AG08396 (cell line): ENCODE measurements at regions not wholly inside any gene's neighbourhood (a gene's known extent, or its start where the extent isn't known, plus 50 kb on each side); places are given as distances from the start of the nearest gene placed in this dataset.

Source experiments
- DNase-seq: peaks from one replicate; pipeline ENCODE4 v3.0.0; 2012; ENCODE audit warnings: low spot score, mixed read lengths

DNA sequence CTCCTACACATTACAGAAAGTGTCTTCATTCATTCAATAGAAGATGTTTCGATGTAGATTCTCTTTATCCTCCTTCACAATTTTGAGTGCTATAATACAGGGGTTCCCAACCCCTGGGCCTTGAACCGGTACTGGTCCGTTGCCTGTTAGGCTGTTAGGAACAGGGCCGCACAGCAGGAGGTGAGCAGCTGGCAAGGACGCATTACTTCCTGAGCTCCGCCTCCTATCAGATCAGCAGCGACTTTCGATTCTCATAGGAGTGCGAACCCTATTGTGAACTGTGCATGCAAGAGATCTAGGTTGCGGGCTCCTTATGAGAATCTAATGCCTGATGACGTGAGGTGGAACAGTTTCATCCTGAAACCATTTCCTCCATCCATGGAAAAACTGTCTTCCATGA, 153.0 kb upstream of the SMC2 start:
- no peak for DNase-seq

DNA sequence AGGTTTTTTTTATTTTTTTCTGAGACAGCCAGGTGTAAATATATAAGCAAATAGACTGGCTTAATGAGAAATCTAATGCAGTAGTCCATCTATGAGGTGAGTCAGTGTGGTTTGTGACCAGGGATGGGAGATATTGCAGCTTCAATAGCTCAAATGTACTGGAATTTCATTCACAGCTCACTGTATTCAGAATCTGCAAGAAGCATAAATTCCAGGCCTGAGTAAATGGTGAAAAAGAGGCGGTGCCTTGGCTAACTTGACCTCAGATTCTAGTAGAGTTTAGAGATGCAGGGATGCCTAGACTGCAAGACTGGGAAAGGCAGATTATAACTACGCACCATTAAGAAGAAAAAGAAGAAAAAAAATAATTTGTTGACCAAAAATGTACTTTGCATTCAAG, 151.9 kb upstream of the SMC2 start:
- DNase-seq = no peak

DNA sequence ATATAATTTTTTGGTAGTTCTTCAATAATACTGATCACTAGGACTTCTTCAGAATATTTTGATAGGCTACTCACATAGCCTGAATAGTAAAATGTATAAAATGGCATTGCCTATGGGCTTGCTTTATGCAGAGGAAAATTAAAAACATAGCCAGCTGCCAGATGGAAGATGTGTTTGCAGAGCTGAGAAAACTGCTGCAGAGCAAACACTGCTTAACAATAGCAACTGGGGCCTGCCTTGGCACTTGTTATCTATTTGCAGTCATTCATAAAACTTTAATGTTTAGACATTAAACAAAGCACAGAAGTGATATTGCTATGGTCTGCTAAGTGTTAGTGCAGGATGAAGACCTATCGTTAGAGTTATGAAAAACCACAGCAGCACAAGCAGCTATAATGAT, 151.5 kb upstream of the SMC2 start:
- no peak for DNase-seq

DNA sequence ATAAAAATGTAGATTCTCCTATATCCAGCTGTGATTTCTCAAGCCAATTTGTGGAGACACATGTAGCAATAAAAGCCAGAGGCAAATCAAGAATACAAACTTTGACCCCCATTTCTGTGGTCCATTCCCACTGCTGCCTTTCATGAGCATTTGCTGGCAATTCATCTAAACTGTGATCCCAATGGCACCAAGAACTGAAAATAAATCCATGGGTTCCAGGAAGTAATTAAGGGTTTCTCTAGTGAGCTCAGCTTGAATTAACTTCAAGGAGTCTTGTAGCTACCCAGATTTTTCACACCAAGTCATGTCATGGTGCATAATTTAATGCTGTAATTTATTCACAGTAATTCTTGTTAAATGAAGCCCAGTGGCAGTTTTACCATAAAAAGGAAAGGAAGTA, 145.0 kb upstream of the SMC2 start:
- no peak for DNase-seq

DNA sequence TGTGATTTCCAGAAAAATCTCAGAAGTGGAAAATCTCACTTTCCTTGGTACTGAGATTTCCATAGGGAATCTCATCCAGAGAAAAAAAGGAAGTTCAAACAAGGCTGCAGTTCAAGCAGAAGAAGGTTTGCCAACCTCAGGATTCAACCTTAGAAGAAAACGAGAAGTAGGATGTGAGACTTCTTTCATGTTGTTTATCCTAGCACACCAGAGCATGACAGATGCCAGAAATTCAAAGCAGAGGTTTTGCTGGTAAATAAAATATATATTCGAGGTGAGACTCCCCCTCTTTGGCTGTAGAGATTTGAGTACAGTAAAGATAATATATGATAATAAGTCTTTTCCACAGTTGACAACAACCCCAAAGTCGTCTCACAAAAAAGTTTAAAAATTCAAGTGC, 116.9 kb upstream of the SMC2 start:
- no peak for DNase-seq

DNA sequence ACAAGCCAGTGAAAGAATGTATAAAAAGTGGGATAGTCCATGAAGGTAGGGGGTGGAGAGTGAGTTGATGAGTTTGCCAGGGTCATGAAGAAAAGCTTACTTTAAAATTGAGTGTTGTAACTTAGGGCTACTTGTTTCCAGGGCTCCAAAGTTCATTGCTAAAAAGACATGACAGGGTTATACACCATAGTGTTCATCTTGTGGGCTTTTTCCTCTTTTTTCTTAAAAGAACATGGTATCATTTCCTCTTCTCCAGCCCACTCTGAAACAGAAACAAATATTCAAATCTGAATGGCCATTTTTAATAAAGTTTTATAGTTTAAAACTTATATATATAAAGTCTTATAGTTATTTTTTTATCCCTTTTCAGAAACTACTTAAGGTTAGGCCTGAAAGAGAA, 115.7 kb upstream of the SMC2 start:
- DNase-seq = no peak

DNA sequence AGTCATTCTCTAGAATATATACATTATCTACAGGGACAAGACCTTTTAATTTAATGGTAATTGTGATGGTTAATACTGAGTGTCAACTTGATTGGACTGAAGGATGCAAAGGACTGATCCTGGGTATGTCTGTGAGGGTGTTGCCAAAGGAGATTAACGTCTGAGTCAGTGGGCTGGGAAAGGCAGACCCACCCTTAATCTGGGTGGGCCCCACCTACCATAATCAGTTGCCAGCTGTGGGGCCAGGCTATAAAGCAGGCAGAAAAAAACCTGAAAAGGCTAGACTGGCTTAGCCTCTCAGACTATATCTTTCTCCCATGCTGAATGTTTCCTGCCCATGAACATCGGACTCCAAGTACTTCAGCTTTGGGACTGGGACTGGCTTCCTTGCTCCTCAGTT, 112.2 kb upstream of the SMC2 start:
- no peak for DNase-seq

DNA sequence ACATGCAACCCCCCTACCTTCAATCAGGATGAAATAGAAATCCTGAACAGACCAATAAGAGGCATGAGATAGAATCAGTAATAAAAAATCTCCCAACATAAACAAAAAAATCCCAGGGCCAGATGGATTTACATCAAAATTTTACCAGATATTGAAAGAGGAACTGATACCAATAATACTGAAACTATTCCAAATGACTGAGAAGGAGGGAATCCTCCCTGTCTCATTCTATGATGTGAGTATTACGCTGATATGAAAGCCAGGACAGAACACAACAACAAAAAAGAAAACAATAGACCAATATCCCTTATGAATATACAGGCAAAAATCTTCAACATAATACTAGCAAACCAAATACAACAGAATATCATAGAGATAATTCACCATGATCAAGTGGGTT, 109.0 kb upstream of the SMC2 start:
- DNase-seq = no peak

DNA sequence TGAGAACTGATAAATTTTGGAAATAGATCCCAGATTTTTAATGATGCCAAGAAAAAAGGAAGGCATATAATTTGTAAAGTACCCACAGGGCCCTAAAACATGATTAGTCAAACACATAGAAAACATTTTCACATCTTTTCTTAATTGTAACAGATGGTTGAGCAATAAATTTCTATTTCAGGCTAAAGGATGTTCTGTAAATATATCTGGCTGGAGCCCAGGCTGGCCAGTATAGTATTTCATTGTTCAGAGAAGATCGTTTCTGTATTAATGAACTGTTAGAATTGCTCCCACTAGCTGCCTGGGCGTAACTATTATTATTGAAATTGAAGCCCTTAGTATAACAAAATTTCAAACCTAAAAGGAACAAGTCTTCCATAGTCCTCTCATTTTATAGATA, 105.3 kb upstream of the SMC2 start:
- no peak for DNase-seq

DNA sequence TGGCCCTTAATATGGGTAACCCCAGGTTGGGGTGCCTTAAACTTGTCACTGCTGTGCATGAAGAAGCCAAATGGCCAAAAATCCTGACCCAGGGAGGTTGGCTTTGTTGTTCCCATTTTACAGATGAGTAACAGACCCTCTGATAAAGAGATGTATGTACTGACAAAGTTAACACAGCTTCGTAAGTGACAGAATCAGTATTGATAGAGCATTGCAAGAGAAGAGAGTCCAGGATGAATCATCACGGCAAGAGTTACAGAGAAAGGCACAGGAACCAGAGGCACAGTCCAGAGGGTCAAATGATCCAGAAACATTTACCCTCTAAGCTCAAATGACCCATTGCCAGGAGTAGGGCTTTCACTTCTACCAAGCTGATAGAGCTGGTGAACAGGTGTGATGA, 103.8 kb upstream of the SMC2 start:
- no peak for DNase-seq

DNA sequence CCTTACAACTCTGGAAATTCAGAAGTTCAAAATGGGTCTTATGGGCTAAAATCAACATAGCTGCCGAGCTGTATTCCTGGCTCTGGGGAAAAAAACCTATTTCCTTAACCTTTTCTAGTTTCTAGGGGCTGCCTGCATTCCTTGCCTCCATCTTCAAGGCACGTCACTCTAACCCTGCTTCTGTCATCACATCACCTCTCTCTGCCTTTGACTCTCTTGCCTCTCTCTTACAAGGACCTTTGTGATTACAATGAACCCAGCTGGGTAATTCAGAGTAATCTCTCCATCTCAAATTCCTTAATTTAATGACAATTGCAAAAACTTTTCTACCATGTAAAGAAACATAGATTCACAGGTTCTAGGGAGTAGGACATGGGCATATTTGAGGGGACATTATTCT, 103.1 kb upstream of the SMC2 start:
- no peak for DNase-seq

DNA sequence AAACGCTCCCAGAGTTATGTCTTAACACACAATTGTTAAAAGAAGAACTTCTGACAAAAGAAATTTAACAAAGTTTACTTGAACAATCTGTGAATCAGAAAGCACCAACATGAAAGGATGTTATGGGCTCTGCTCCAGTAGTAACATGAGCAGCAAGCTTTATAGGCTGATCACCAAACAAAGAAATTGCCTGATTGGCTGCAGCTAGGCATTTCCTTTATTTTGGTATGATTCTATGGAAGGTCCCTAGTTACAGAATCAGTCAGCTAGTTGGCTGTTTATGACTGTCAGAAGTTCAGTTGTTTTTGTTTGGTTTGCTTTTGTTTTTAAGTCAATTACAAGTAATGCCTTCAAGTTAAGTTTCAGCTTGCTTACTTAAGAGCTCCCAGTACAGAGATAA, 102.4 kb upstream of the SMC2 start:
- no peak for DNase-seq

DNA sequence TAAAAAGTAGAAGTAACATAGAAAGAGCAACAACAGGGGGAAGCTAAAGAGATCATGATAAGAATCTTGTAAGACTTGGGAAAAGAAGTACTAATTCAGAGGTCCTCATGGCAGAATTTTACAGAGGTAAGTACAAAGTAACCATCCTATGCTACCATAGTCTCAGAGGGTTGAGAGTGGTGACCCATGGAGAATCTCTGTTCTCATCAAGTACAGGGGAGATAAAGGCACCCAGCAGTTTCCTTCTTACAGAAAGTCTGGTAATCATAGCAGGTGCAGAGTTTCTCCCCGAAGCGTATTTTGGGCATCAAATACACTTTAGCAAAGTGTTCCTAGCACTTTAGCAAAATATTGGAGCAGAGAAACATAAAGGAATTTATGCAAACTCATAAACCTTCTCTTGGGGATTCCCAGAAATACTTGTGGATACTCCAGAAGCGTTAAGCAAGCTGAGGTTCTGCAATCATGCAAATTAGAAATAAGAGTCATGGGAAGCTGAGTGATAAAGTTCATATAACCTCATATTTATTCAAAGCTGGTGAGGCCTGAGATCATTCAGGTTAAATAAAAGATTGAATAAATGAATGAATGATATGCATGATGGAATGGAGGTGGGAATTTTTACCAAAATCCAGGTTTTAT, 101.0 kb upstream of the SMC2 start:
- DNase-seq = no peak

DNA sequence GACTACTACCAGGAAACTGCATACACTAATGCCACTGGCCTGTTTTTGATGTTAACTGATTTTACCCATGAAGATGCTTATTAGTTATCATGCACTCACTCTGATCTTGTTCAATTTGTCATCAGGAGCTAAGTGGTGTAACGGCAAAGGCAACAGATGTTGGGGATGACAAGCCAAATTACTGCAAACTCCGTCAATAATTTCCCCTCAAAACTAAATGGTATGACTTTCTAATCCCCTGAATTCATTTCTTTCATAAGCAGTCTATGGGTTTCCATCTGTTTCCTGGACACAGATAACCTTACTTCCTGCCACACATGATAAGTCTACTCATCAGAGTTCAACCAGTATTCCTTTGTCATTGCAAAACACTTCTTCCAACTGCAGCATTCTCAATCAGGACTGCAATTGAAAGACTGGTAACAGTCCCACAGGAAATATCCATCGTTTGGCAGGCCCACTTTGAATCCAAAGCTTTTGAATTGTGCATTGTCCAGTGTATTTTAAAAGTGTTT, 96.2 kb upstream of the SMC2 start:
- DNase-seq = no peak

DNA sequence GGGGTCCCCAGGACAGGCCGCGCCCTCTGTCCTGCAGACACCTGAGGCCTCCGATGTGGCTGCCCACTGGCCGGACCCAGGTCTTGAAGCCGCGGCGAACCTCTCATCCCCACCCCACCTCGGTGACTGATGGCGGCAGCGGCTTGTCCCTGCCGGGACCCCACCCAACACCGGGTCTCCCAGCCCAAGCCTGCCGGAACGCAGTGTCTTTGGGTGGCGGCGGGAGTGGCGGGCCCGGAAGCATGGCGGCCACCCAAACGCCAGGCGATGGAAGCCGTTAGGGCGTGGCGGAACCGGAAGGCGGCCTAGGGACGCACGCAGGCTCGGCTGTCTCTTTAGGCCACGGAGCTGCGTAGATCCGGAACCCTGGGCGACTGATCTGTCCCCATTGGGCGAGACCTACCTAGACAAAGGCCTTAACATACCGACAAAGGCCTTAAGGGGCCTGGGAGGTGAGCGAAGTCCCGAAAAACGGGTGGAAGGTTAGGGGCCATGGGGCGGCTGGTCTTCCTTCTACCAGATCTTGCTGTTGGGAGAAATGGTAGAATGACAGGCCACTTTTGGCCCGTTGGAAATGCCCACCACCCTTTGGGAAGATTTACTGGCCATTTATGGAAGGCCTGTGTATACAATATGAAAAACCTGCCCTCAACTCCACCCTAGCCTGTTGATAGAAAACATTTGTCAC, 94.6 kb upstream of the SMC2 start:
- no peak for DNase-seq

DNA sequence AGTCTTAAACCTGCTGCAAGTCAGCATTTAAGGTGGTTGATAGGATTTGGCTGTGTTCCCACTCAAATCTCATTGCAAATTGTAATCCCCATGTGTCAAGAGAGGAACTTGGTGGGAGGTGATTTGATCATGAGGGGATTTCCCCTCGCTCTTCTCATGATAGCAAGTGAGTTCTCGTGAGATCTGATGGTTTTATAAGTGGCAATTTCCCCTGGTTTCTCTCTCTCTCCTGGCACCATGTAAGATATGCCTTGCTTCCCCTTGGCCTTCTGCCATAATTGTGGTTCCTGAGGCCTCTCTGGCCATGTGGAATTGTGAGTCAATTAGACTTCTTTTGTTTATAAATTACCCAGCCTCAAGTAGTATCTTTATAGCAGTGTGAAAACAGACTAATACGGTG, 84.3 kb upstream of the SMC2 start:
- no peak for DNase-seq

DNA sequence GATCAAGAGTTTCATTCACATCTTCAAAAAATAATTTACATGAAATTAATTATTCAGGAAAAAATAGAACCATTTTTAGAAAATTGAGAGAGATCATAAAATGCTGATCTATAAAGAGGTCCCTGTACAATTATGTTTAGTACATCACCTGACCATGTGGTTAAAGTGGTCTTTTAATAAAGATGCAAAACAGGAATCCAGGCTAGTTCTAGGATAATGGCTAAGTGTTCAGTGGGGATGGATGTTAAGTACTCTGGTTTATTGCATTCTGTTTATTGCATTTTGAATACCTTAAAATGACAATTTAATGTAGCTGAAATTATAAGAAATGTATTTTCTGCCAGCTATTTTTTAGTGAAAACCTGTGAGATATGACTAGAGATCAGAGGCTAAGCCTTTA, 72.0 kb upstream of the SMC2 start:
- no peak for DNase-seq

DNA sequence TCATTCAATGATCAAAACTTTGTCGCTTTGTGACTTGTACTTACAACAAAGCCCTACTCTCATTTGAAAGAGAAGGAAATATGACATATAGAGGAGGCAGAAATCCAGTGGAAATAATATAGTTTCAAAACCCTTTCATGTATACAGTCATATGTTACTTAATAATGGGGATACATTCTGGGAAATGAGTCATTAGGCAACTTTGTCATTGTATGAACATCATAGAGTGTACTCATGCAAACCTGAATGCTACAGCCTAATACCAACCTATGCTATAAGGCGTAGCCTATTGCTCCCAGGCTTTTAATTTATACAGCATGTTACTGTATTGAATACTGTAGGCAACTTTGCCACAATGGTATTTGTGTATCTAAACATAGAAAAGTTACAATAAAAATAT, 69.0 kb upstream of the SMC2 start:
- no peak for DNase-seq

DNA sequence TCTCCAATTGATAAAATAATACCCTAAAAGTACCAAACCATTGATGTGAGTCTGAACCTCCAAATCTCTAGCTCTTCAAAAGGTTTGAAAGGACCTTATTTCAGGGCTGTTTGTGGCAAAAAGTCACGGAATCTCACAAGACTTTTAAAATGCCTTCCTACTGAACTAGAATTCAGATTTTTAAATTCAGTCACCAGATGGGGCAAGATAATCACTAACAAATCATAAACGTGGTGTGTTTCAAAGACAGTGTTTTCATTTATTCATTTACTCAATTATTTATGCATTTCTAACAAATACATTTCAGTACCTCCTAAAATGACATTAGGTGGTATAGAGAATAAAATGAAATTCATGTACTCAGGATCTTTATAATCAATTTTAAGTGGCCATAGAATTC, 68.2 kb upstream of the SMC2 start:
- no peak for DNase-seq

DNA sequence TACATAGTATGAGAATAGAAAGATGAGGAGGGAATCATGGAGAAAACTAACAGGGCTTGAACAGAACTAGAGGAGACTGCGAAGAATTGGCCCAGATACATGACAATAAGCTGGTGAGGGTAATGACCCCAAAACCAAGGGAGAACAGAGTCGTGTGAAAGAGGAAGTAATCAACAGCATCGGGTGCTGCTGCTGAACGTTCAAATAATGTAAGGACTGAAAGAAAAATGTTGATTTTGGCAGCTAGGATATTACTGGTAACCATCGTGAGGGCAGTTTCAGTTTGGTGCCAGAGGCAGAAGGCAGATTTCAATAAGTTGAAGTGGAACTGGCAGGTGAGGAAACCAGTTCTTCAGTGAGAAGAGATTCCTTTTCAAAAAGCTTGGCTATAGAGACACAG, 66.8 kb upstream of the SMC2 start:
- DNase-seq = no peak

DNA sequence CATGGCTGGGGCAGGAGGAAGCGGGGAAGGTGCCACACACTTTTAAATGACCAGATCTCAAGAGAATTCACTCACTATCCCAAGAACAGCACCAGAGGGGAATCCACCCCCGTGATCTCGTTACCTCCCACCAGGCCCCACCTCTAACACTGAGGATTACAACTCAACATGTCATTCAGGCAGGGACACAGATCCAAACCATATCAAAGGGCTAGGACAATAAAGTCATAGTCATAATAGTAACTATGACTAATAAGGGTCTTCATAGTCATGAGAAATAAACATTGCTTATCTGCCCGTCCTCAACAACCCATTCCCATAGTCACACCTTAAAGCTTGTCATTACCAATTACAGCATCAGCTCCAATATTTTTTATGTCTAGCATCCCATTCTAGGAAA, 65.3 kb upstream of the SMC2 start:
- no peak for DNase-seq
